IMR-90 (cell line): ENCODE measurements at regions not wholly inside any gene's neighbourhood (a gene's known extent, or its start where the extent isn't known, plus 50 kb on each side); places are given as distances from the start of the nearest gene placed in this dataset.

Experiments
- ATAC-seq: fragments of 200-7000 bp; cut with Tn5 transposase; 2 replicates; pipeline ENCODE4 v1.9.1; 2020; ENCODE audit warnings: low read depth, mild to moderate bottlenecking, moderate library complexity
- BruUV-seq: library from RNA; stranded (reverse); fragments of 400-500 nt; replicated peaks from 2 replicates; lab custom pipeline; 2021; lab: Mats Ljungman, UMichigan
- CTCF ChIA-PET: fragments of 300-600 bp; formaldehyde crosslinking; extraction: SDS; loops from one replicate; lab custom pipeline; 2021; ENCODE audit warnings: antibody characterized with exemption; lab: Yijun Ruan, JAX
- POLR2A ChIA-PET: fragments of 300-600 bp; sonication (Branson Sonifier 250); formaldehyde crosslinking; loops from one replicate; lab custom pipeline; 2022; ENCODE audit warnings: antibody characterized with exemption; ENCODE audit not compliant: unreplicated experiment; lab: Charles Lee
- DNase-seq: peaks from one replicate; pipeline ENCODE4 v3.0.0; 2013
- H2AFZ ChIP-seq: replicated peaks from 2 replicates; pipeline ENCODE3; 2013; ENCODE audit warnings: low read length, mild to moderate bottlenecking; ENCODE audit not compliant: poor library complexity
- H2AK5ac ChIP-seq: 2 replicates; pipeline ENCODE4 v1.6.1; 2013; ENCODE audit warnings: low read depth, low read length, inconsistent platforms
- H2AK9ac ChIP-seq: replicated peaks from 2 replicates; pipeline ENCODE3; 2013; ENCODE audit warnings: mild to moderate bottlenecking, low read depth, low read length, moderate library complexity; ENCODE audit not compliant: poor library complexity
- H2BK120ac ChIP-seq: 2 replicates; pipeline ENCODE4 v1.6.1; 2013; ENCODE audit warnings: low read depth, low read length, inconsistent platforms
- H2BK15ac ChIP-seq: 3 replicates; pipeline ENCODE4 v1.6.1; 2013; ENCODE audit warnings: low read depth, low read length, inconsistent platforms
- H2BK20ac ChIP-seq: 2 replicates; pipeline ENCODE4 v1.6.1; 2013; ENCODE audit warnings: low read depth, mild to moderate bottlenecking, inconsistent platforms, low read length, moderate library complexity
- H2BK5ac ChIP-seq: 2 replicates; pipeline ENCODE4 v1.6.1; 2013; ENCODE audit warnings: mild to moderate bottlenecking, low read depth, low read length, inconsistent platforms; ENCODE audit not compliant: poor library complexity, severe bottlenecking
- H3K14ac ChIP-seq: replicated peaks from 2 replicates; pipeline ENCODE4 v1.6.1; 2013; ENCODE audit warnings: low read depth, low read length, inconsistent platforms
- H3K18ac ChIP-seq: 2 replicates; pipeline ENCODE4 v1.6.1; 2013; ENCODE audit warnings: low read depth, low read length, control low read depth
- H3K23ac ChIP-seq: 2 replicates; pipeline ENCODE4 v1.6.1; 2013; ENCODE audit warnings: low read depth, low read length, inconsistent platforms
- H3K27ac ChIP-seq: 2 replicates; pipeline ENCODE4 v1.5.1; 2013; ENCODE audit warnings: mild to moderate bottlenecking, control low read depth, low read length; ENCODE audit not compliant: insufficient read depth
- H3K27me3 ChIP-seq: 2 replicates; pipeline ENCODE4 v1.6.1; 2013; ENCODE audit warnings: low read length; ENCODE audit not compliant: control insufficient read depth, insufficient read depth
- H3K36me3 ChIP-seq: 2 replicates; pipeline ENCODE4 v1.6.1; 2013; ENCODE audit warnings: low read length, mixed read lengths; ENCODE audit not compliant: control insufficient read depth, insufficient read depth
- H3K4ac ChIP-seq: 2 replicates; pipeline ENCODE4 v1.6.1; 2013; ENCODE audit warnings: low read depth, low read length, inconsistent platforms
- H3K4me1 ChIP-seq: 2 replicates; pipeline ENCODE4 v1.6.1; 2013; ENCODE audit warnings: low read length, mixed read lengths; ENCODE audit not compliant: control insufficient read depth, insufficient read depth
- H3K4me2 ChIP-seq: 2 replicates; pipeline ENCODE4 v1.6.1; 2013; ENCODE audit warnings: low read depth, mild to moderate bottlenecking, control low read depth, low read length, moderate library complexity
- H3K4me3 ChIP-seq: 2 replicates; pipeline ENCODE4 v1.5.1; 2013; ENCODE audit warnings: low read depth, mild to moderate bottlenecking, control low read depth, low read length, moderate library complexity; ENCODE audit not compliant: insufficient read depth
- H3K56ac ChIP-seq: 2 replicates; pipeline ENCODE4 v1.6.1; 2013; ENCODE audit warnings: low read length, inconsistent platforms; ENCODE audit not compliant: insufficient read depth; ENCODE audit errors: extremely low read depth
- H3K79me1 ChIP-seq, 2 experiments: 2 replicates each; pipeline ENCODE4 v1.6.1; 2013; ENCODE audit warnings: low read length in 2 of 2, inconsistent platforms in 1 of 2, low read depth in 1 of 2
- H3K9ac ChIP-seq: 2 replicates; pipeline ENCODE4 v1.6.1; 2013; ENCODE audit warnings: low read depth, low read length, control low read depth
- H3K9me1 ChIP-seq: 2 replicates; pipeline ENCODE4 v1.6.1; 2013; ENCODE audit warnings: low read length, inconsistent platforms; ENCODE audit not compliant: insufficient read depth
- H3K9me3 ChIP-seq: 2 replicates; pipeline ENCODE4 v1.6.1; 2013; ENCODE audit warnings: low read length; ENCODE audit not compliant: control insufficient read depth, insufficient read depth
- H4K20me1 ChIP-seq: 2 replicates; pipeline ENCODE4 v1.6.1; 2013; ENCODE audit warnings: low read length, inconsistent platforms; ENCODE audit not compliant: insufficient read depth
- H4K5ac ChIP-seq: 2 replicates; pipeline ENCODE4 v1.6.1; 2013; ENCODE audit warnings: mild to moderate bottlenecking, low read depth, low read length, control low read depth
- H4K8ac ChIP-seq, 2 experiments: 2 replicates each; pipeline ENCODE4 v1.6.1; 2013; ENCODE audit warnings: low read depth in 2 of 2, low read length in 2 of 2, control low read depth in 1 of 2, inconsistent platforms in 1 of 2
- H4K91ac ChIP-seq: 2 replicates; pipeline ENCODE4 v1.6.1; 2013; ENCODE audit warnings: low read depth, low read length, inconsistent platforms; ENCODE audit not compliant: insufficient read depth
- BHLHE40 ChIP-seq: fragments of 150-350 bp; IDR thresholded peaks from 2 replicates; pipeline ENCODE4 v1.6.1; 2016; ENCODE audit warnings: mild to moderate bottlenecking, low read depth, low read length
- CHD1 ChIP-seq: IDR thresholded peaks from 2 replicates; pipeline ENCODE4 v1.6.1; 2012; ENCODE audit warnings: low read depth, low read length, improper control_type of control experiment
- ELK1 ChIP-seq: fragments of 150-350 bp; IDR thresholded peaks from 2 replicates; pipeline ENCODE4 v1.6.1; 2016; ENCODE audit warnings: low read depth, mild to moderate bottlenecking, low read length, moderate library complexity, borderline replicate concordance
- FOS ChIP-seq: fragments of 150-350 bp; IDR thresholded peaks from 2 replicates; pipeline ENCODE4 v1.6.1; 2016; ENCODE audit warnings: low read depth, low read length
- MAZ ChIP-seq: IDR thresholded peaks from 2 replicates; pipeline ENCODE4 v1.6.1; 2012; ENCODE audit warnings: low read depth, mild to moderate bottlenecking, low read length, improper control_type of control experiment, moderate library complexity, borderline replicate concordance
- MXI1 ChIP-seq: IDR thresholded peaks from 2 replicates; pipeline ENCODE4 v1.6.1; 2012; ENCODE audit warnings: low read depth, mild to moderate bottlenecking, low read length, moderate library complexity, borderline replicate concordance
- RCOR1 ChIP-seq: IDR thresholded peaks from 2 replicates; pipeline ENCODE4 v1.6.1; 2012; ENCODE audit warnings: mild to moderate bottlenecking, low read length, improper control_type of control experiment; ENCODE audit not compliant: insufficient replicate concordance
- USF2 ChIP-seq: fragments of 150-350 bp; IDR thresholded peaks from 2 replicates; pipeline ENCODE4 v1.6.1; 2017; ENCODE audit warnings: mild to moderate bottlenecking, antibody characterized with exemption, low read length, low read depth
- WGBS, 2 experiments: methylation state at CpG; one replicate each; pipeline versions ENCODE4 v1.1.5 to v1.1.7; 2013; ENCODE audit warnings: missing lambda C conversion rate in 2 of 2; ENCODE audit not compliant: insufficient read length in 1 of 2; ENCODE audit errors: extremely low coverage in 2 of 2; 5-methylcytosine and 5-hydroxymethylcytosine counted together
- dilution Hi-C: fragments of 300-500 bp; cut with HindIII; formaldehyde crosslinking; loops from one replicate; pipeline ENCODE4 v1.14.3; 2018; ENCODE audit warnings: low sequenced_read_pairs; ENCODE audit not compliant: unreplicated experiment
- in situ Hi-C: fragments of 300-500 bp; cut with MboI; formaldehyde crosslinking; loops from 3 replicates; pipeline ENCODE4 v1.14.3; 2019; ENCODE audit warnings: low sequenced_read_pairs, inconsistent platforms, mixed read lengths
- intact Hi-C: fragments of 100-400 bp; cut with micrococcal nuclease; formaldehyde crosslinking; loops from 2 replicates; pipeline ENCODE4 v1.10.0; 2022

GRCh38 chr16:64540434-64540833 lies 581.4 kb downstream of the CDH11 start:
- no peak overlapping the region for H4K8ac ChIP-seq
- H3K14ac ChIP-seq = no peak overlapping the region
- no peak overlapping the region for H2BK20ac ChIP-seq
- no peak overlapping the region for H3K18ac ChIP-seq
- H2AK9ac ChIP-seq = no peak overlapping the region
- no peaks in the 10 kb centered on the region for H3K9me3 ChIP-seq
- no peaks in the 10 kb centered on the region for H4K20me1 ChIP-seq
- ChIA-PET POLR2A (no interaction called here), CTCF (interaction anchor here (0.6 kb wide), 1 partner anchor 26 kb away, joined by 5 read pairs; no protein-coding TSS in a partner anchor)
- no CpG with 5 or more reads among the region's 3 CpGs for WGBS, 2 experiments
- no peak overlapping the region for H3K56ac ChIP-seq
- H2BK120ac ChIP-seq = no peak overlapping the region
- H4K91ac ChIP-seq = no peak overlapping the region
- DNase-seq (no peak), ATAC-seq (no peak)
- H3K4me1 ChIP-seq = no peaks in the 10 kb centered on the region
- H4K5ac ChIP-seq = no peak overlapping the region
- no peaks in the 10 kb centered on the region for H3K79me1 ChIP-seq
- H3K4ac ChIP-seq = no peak overlapping the region
- no peak overlapping the region for H2AK5ac ChIP-seq
- H3K9ac ChIP-seq = no peak overlapping the region
- TF ChIP-seq RCOR1 (no peak), MXI1 (no peak), ELK1 (no peak), FOS (no peak), USF2 (no peak), BHLHE40 (no peak), MAZ (no peak), CHD1 (no peak)
- no peak overlapping the region for H2BK15ac ChIP-seq
- no TSS peak for BruUV-seq
- H3K27ac ChIP-seq = no peak overlapping the region
- intact Hi-C loops (no loop called here), in situ Hi-C loops (no loop called here), dilution Hi-C loops (no loop called here)
- no peak overlapping the region for H3K4me3 ChIP-seq
- H3K23ac ChIP-seq = no peak overlapping the region
- H2AFZ ChIP-seq = no peak overlapping the region
- no peak overlapping the region for H3K4me2 ChIP-seq
- no peaks in the 10 kb centered on the region for H3K9me1 ChIP-seq
- no peaks in the 10 kb centered on the region for H3K27me3 ChIP-seq
- no peak overlapping the region for H2BK5ac ChIP-seq
- H3K36me3 ChIP-seq = no peaks in the 10 kb centered on the region
